Stimulated activated CD4-positive, alpha-beta T cell treated with anti-CD3 and anti-CD28 coated beads, Interleukin-2, amount 100 ng/mL, for 48 hours (primary cell): ENCODE measurements at regions not wholly inside any gene's neighbourhood (a gene's known extent, or its start where the extent isn't known, plus 50 kb on each side); places are given as distances from the start of the nearest gene placed in this dataset.
"Not testable (repeated sequence)": the region's sequence is repeated elsewhere in the genome, so short reads cannot be mapped to it uniquely, and the experiment has no call there.

Experiments used
- DNase-seq, 2 donors: peaks; one replicate each; pipeline ENCODE4 v3.0.0-alpha.2; 2020

GRCh38 chr3:43236008-43236407 lies 50.3 kb upstream of the SNRK start:
- DNase-seq = no peak

- DNase-seq = no peak
Measured at GRCh38 chr3:43233062-43233461, 53.3 kb upstream of the SNRK start.

- no peak for DNase-seq
Measured at GRCh38 chr3:43231276-43232000, 54.9 kb upstream of the SNRK start.

GRCh38 chr3:43229865-43230264 lies 56.5 kb upstream of the SNRK start:
- DNase-seq = not testable (repeated sequence)

GRCh38 chr3:43227685-43228084 lies 58.7 kb upstream of the SNRK start:
- DNase-seq = not testable (repeated sequence)

- DNase-seq = no peak
Measured at GRCh38 chr3:43224405-43225073, 61.8 kb upstream of the SNRK start.

GRCh38 chr3:43223670-43224364 lies 62.5 kb upstream of the SNRK start:
- DNase-seq = no peak

GRCh38 chr3:43222590-43222989 lies 63.8 kb upstream of the SNRK start:
- DNase-seq = no peak

- no peak for DNase-seq
Measured at GRCh38 chr3:43221076-43221475, 65.3 kb upstream of the SNRK start.

GRCh38 chr3:43219616-43220015 lies 66.7 kb upstream of the SNRK start:
- no peak for DNase-seq

- DNase-seq = no peak
Measured at GRCh38 chr3:43218921-43219320, 67.4 kb upstream of the SNRK start.

- DNase-seq = no peak
Measured at GRCh38 chr3:43218156-43218555, 68.2 kb upstream of the SNRK start.

- DNase-seq = no peak
Measured at GRCh38 chr3:43217633-43218032, 68.7 kb upstream of the SNRK start.

- DNase-seq = no peak
Measured at GRCh38 chr3:43217206-43217605, 69.1 kb upstream of the SNRK start.

GRCh38 chr3:43215663-43216275 lies 70.6 kb upstream of the SNRK start:
- DNase-seq = no peak

GRCh38 chr3:43215138-43215537 lies 71.2 kb upstream of the SNRK start:
- no peak for DNase-seq

GRCh38 chr3:43214616-43215015 lies 71.7 kb upstream of the SNRK start:
- DNase-seq = no peak

GRCh38 chr3:43213631-43214030 lies 72.7 kb upstream of the SNRK start:
- no peak for DNase-seq

GRCh38 chr3:43212914-43213611 lies 73.3 kb upstream of the SNRK start:
- DNase-seq = no peak

- DNase-seq = no peak
Measured at GRCh38 chr3:43211681-43212080, 74.7 kb upstream of the SNRK start.

GRCh38 chr3:43210049-43211027 lies 76.0 kb upstream of the SNRK start:
- DNase-seq = no peak

GRCh38 chr3:43207628-43208085 lies 78.7 kb upstream of the SNRK start:
- no peak for DNase-seq
